Nephron (organoid): ENCODE measurements at regions not wholly inside any gene's neighbourhood (a gene's known extent, or its start where the extent isn't known, plus 50 kb on each side); places are given as distances from the start of the nearest gene placed in this dataset.

Experiments
- H3K27ac Mint-ChIP-seq, 3 experiments: 2 replicates each; pipeline ENCODE4 v1.8.0; 2020; ENCODE audit warnings: mixed read lengths in 3 of 3, mild to moderate bottlenecking in 2 of 3, moderate library complexity in 1 of 3
- H3K27me3 Mint-ChIP-seq: 2 replicates; pipeline ENCODE4 v1.8.0; 2021; ENCODE audit warnings: low read depth, mild to moderate bottlenecking, moderate library complexity, mixed read lengths
- H3K36me3 Mint-ChIP-seq: 2 replicates; pipeline ENCODE4 v1.8.0; 2020; ENCODE audit warnings: low read depth, mixed read lengths
- H3K4me1 Mint-ChIP-seq: 2 replicates; pipeline ENCODE4 v1.8.0; 2020; ENCODE audit warnings: mixed read lengths
- H3K4me3 Mint-ChIP-seq, 3 experiments: 2 replicates each; pipeline ENCODE4 v1.8.0; 2020; ENCODE audit warnings: mild to moderate bottlenecking in 3 of 3, mixed read lengths in 3 of 3, moderate library complexity in 2 of 3
- H3K9me3 Mint-ChIP-seq: 2 replicates; pipeline ENCODE4 v1.8.0; 2020; ENCODE audit warnings: mixed read lengths
- CTCF ChIP-seq, 3 experiments: fragments of 200-600 bp; sonication (generic); IDR thresholded peaks; one replicate each; pipeline ENCODE4 v1.5.0; 2021; ENCODE audit warnings: antibody characterized with exemption in 3 of 3; ENCODE audit not compliant: unreplicated experiment in 3 of 3

DNA sequence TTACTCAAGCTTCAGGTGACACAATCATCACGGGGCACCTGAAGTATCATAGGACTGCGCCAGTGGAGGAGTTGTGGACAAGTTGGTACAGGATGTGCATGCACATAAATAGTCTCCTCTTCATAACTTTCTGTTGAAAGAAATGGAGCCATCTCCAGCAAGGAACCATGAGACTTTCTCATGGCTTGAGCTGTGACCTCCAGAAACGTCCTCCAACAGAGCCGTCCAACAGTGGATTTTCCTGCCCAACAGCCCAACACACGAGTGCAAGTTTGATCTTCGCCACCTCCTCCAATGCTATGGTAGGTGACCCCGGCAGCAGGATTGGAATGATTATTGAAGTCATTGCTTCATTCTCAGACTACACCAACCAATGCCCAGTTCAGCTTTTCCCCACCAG lies 105.1 kb upstream of the ZNF507 start:
- no peak overlapping the region for H3K4me3 Mint-ChIP-seq
- H3K27me3 Mint-ChIP-seq, result peaks cover 11% of the 10 kb centered on the region
- H3K4me1 Mint-ChIP-seq, result peaks cover 17% of the 10 kb centered on the region
- no peak for TF ChIP-seq CTCF (IDR thresholded peaks at IDR 0.05; ENCODE audit: unreplicated experiment in 3 of 3)
- no peak overlapping the region for H3K27ac Mint-ChIP-seq
- peaks cover 5% of the 10 kb centered on the region for H3K9me3 Mint-ChIP-seq
- H3K36me3 Mint-ChIP-seq, result peaks cover 3% of the 10 kb centered on the region

DNA sequence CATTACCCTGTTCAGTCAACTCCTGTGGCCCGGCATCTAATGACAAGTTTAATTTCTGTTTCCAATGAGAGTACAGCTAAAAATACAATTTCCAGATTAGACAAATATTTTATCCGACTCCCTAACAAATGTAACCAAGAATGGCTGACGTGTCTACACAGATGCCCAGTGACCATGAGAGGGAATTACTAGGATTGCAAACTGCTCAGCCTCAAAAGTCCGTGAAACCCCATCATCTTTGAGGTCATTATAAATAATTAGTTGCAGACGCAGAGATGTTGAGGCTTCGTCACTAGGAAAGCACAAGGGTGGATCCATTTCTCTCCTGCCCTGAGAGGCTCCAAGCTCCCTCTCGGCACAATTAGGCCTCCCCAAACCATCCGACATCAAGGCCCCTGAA lies 104.1 kb upstream of the ZNF507 start:
- peaks cover 17% of the 10 kb centered on the region for H3K4me1 Mint-ChIP-seq
- no peak for TF ChIP-seq CTCF (IDR thresholded peaks at IDR 0.05; ENCODE audit: unreplicated experiment in 3 of 3)
- peaks cover 7% of the 10 kb centered on the region for H3K27me3 Mint-ChIP-seq
- no peak overlapping the region for H3K4me3 Mint-ChIP-seq
- H3K9me3 Mint-ChIP-seq, result peaks cover 7% of the 10 kb centered on the region
- H3K27ac Mint-ChIP-seq, result peak overlapping the region in 1 of 3 experiments; percentile 76
- peaks cover 3% of the 10 kb centered on the region for H3K36me3 Mint-ChIP-seq

GRCh38 chr19:32241932-32242710 lies 103.3 kb upstream of the ZNF507 start:
- no peak for TF ChIP-seq CTCF (IDR thresholded peaks at IDR 0.05; ENCODE audit: unreplicated experiment in 3 of 3)
- Mint-ChIP-seq H3K27ac (peak overlapping the region; percentile 26 to 76 (median 37)), H3K4me3 (peak overlapping the region in 1 of 3 experiments; percentile 23), H3K27me3 (peaks cover 6% of the 10 kb centered on the region), H3K36me3 (peaks cover 3% of the 10 kb centered on the region), H3K9me3 (peaks cover 7% of the 10 kb centered on the region), H3K4me1 (peaks cover 15% of the 10 kb centered on the region)

DNA sequence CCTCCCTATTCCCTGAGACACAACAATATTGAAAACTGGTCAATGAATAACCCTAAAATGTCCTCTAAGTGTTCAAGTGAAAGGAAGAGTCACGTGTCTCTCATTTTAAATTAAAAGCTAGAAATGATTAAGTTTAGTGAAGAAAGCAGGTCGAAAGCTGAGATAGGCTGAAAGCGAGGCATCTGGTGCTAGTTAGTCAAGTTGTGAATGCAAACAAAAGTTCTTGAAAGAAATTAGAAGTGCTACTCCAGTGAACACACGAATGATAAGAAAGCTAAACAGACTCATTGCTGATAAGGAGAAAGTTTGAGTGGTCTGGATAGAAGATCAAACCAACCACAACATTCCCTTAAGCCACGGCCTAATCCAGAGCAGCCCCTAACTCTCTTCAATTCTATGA lies 99.4 kb upstream of the ZNF507 start:
- no peak for TF ChIP-seq CTCF (IDR thresholded peaks at IDR 0.05; ENCODE audit: unreplicated experiment in 3 of 3)
- H3K4me1 Mint-ChIP-seq, result peaks cover 12% of the 10 kb centered on the region
- peaks cover 2% of the 10 kb centered on the region for H3K9me3 Mint-ChIP-seq
- peaks cover 14% of the 10 kb centered on the region for H3K27me3 Mint-ChIP-seq
- H3K36me3 Mint-ChIP-seq, result no peaks in the 10 kb centered on the region
- peak overlapping the region in 2 of 3 experiments; percentile 8 to 36 for H3K27ac Mint-ChIP-seq
- H3K4me3 Mint-ChIP-seq, result no peak overlapping the region

- peaks cover 11% of the 10 kb centered on the region for H3K4me1 Mint-ChIP-seq
- H3K9me3 Mint-ChIP-seq, result no peaks in the 10 kb centered on the region
- TF ChIP-seq CTCF (IDR thresholded peaks at IDR 0.05; ENCODE audit: unreplicated experiment in 3 of 3), result no peak
- H3K27ac Mint-ChIP-seq, result no peak overlapping the region
- no peaks in the 10 kb centered on the region for H3K36me3 Mint-ChIP-seq
- H3K27me3 Mint-ChIP-seq, result peaks cover 27% of the 10 kb centered on the region
- no peak overlapping the region for H3K4me3 Mint-ChIP-seq
Observed at GRCh38 chr19:32251634-32252332, 93.6 kb upstream of the ZNF507 start.
